ENCODE measurements at regions not wholly inside any gene's neighbourhood (a gene's known extent, or its start where the extent isn't known, plus 50 kb on each side); places are given as distances from the start of the nearest gene placed in this dataset.
"Not testable (repeated sequence)": the region's sequence is repeated elsewhere in the genome, so short reads cannot be mapped to it uniquely, and the experiment has no call there.

DNA sequence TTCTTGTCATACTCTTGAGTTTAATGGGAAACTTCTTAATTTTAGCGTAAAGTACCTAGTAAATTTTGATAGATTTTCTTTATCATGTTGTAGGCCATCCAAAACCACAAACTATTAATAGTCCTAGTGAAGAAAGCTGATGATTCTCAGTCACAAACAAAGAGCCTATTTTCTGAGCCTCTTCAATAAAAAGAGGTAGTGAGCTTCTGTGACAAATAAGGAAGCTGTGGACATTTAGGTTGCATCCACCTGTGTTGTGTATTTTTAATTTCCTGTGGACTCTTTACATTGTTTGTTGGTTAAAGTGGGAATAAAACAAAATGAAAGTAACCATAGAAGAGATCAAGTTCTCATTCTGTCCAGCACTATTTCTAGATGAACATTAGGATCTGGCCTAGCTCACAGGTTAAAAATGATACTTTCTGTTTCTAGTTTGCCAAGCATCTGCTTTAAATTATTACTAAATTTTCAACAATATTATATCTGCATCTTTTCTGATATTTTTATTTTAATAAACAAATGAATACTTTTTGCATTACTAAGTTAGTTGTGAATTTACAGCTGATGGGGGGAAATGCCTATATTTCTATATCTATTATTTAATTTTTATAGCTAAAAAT is 702.2 kb upstream of the ADGRL4 start:
- no peak for DNase-seq (ENCODE audit: extremely low spot score, unreplicated experiment)
- no peak overlapping the region for H3K4me3 Mint-ChIP-seq (ENCODE audit: unreplicated experiment)

DNA sequence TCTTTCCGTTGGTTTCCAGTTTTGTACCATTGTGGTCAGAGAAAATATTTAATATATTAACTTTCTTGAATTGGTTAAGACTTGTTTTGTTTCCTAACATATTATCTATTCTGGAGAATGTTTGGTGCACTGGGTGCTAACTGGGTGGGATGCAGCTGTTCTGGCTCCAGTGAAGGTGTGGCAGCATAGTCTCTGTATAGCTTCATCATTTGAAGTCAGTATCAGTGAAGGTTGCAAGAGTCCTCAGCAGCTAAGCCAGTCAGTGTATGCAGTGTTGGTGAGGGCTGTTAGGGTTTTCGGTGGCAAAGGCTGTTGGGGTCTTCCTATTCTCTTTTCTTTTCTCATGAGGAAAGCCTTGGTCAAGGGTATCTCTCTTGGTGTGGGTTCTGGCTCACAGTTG is 698.7 kb upstream of the ADGRL4 start:
- Mint-ChIP-seq H3K27me3 (ENCODE audit: unreplicated experiment) (no peaks in the 10 kb centered on the region), H3K9me3 (ENCODE audit: unreplicated experiment) (no peaks in the 10 kb centered on the region), H3K4me3 (ENCODE audit: unreplicated experiment) (no peak overlapping the region), H3K27ac (ENCODE audit: unreplicated experiment) (no peak overlapping the region), H3K36me3 (ENCODE audit: unreplicated experiment) (no peaks in the 10 kb centered on the region), H3K4me1 (ENCODE audit: unreplicated experiment) (no peaks in the 10 kb centered on the region)
- no peak for DNase-seq (ENCODE audit: extremely low spot score, unreplicated experiment)
- TF ChIP-seq CTCF (IDR thresholded peaks at IDR 0.05) = no peak

More for the DNA sequence above, 702.2 kb upstream of the ADGRL4 start:
- H3K4me1 Mint-ChIP-seq (ENCODE audit: unreplicated experiment) = peaks cover 11% of the 10 kb centered on the region
- H3K27me3 Mint-ChIP-seq (ENCODE audit: unreplicated experiment) = no peaks in the 10 kb centered on the region
- H3K27ac Mint-ChIP-seq (ENCODE audit: unreplicated experiment) = no peak overlapping the region
- no peaks in the 10 kb centered on the region for H3K36me3 Mint-ChIP-seq (ENCODE audit: unreplicated experiment)
- H3K9me3 Mint-ChIP-seq (ENCODE audit: unreplicated experiment) = no peaks in the 10 kb centered on the region
- TF ChIP-seq CTCF (IDR thresholded peaks at IDR 0.05) = no peak

DNA sequence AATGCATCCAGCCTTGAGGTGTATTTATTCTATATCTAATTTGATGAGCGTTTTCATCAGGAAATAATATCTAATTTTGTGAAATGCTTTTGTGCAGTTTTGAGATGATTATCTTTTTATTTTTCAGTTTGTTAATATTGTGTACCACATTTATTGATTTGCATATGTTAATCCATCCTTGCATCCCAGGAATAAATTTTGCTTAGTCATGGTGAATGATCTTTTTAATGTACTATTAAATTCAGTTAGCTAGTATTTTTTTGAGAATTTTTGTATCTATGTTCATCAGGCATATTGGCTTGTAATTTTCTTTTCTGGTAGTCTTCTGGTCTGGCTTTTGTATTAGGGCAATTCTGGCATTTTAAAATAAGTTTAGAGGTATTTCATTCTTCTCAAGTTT is 697.5 kb upstream of the ADGRL4 start:
- Mint-ChIP-seq H3K27ac (ENCODE audit: unreplicated experiment) (no peak overlapping the region), H3K4me3 (ENCODE audit: unreplicated experiment) (no peak overlapping the region), H3K4me1 (ENCODE audit: unreplicated experiment) (no peaks in the 10 kb centered on the region), H3K27me3 (ENCODE audit: unreplicated experiment) (no peaks in the 10 kb centered on the region), H3K36me3 (ENCODE audit: unreplicated experiment) (no peaks in the 10 kb centered on the region), H3K9me3 (ENCODE audit: unreplicated experiment) (no peaks in the 10 kb centered on the region)
- no peak for TF ChIP-seq CTCF (IDR thresholded peaks at IDR 0.05)
- DNase-seq (ENCODE audit: extremely low spot score, unreplicated experiment) = no peak

DNA sequence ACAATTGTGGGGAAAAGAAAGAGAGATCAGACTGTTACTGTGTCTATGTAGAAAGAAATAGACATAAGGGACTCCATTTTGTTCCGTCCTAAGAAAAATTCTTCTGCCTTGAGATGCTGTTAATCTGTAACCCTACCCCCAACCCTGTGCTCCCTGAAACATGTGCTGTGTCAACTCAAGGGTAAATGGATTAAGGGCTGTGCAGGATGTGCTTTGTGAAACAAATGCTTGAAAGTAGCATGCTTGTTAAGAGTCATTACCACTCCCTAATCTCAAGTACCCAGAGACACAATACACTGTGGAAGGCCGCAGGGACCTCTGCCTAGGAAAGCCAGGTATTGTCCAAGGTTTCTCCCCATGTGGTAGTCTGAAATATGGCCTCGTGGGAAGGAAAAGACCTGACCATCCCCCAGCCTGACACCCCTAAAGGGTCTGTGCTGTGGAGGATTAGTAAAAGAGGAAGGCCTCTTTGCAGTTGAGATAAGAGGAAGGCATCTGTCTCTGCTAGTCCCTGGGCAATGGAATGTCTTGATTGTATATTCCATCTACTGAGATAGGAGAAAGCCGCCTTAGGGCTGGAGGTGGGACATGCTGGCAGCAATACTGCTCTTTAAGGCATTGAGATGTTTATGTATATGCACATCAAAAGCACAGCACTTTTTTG is 695.9 kb upstream of the ADGRL4 start:
- not testable (repeated sequence) for H3K4me1 Mint-ChIP-seq (ENCODE audit: unreplicated experiment)

GRCh38 chr1:79695138-79695537 is 688.6 kb upstream of the ADGRL4 start:
- no peaks in the 10 kb centered on the region for H3K4me1 Mint-ChIP-seq (ENCODE audit: unreplicated experiment)
- no peaks in the 10 kb centered on the region for H3K27me3 Mint-ChIP-seq (ENCODE audit: unreplicated experiment)
- DNase-seq (ENCODE audit: extremely low spot score, unreplicated experiment) = no peak
- H3K9me3 Mint-ChIP-seq (ENCODE audit: unreplicated experiment) = no peaks in the 10 kb centered on the region
- H3K4me3 Mint-ChIP-seq (ENCODE audit: unreplicated experiment) = no peak overlapping the region
- no peaks in the 10 kb centered on the region for H3K36me3 Mint-ChIP-seq (ENCODE audit: unreplicated experiment)
- H3K27ac Mint-ChIP-seq (ENCODE audit: unreplicated experiment) = no peak overlapping the region
- TF ChIP-seq CTCF (IDR thresholded peaks at IDR 0.05) = no peak

More for the DNA sequence above, 695.9 kb upstream of the ADGRL4 start:
- H3K27me3 Mint-ChIP-seq (ENCODE audit: unreplicated experiment); H3K9me3 Mint-ChIP-seq (ENCODE audit: unreplicated experiment); H3K36me3 Mint-ChIP-seq (ENCODE audit: unreplicated experiment); H3K4me3 Mint-ChIP-seq (ENCODE audit: unreplicated experiment); H3K27ac Mint-ChIP-seq (ENCODE audit: unreplicated experiment); DNase-seq (ENCODE audit: extremely low spot score, unreplicated experiment): not testable (repeated sequence)
